ENCODE measurements at regions not wholly inside any gene's neighbourhood (a gene's known extent, or its start where the extent isn't known, plus 50 kb on each side); places are given as distances from the start of the nearest gene placed in this dataset.

DNA sequence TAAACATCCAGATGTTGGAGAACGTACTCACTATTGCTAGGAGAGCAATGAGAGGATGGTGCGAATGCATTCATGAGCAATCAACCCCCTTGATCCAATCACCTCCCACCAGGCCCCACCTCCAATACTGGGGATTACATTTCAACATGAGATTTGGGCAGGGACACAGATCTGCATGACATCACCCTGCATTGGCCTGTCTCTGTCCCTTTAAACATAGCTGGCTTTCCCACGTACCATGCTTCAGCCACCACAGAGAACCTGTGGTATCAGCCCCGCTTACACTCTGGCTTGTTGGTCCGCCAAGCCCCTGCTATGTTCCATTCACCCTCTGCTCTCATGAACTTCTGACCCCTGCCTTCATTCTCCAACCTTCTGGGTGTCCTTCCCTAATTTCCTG, 157.5 kb upstream of the E2F8 start:
- Histone ChIP-seq H2AFZ (ENCODE audit: insufficient read depth, low read depth, low read length, poor library complexity, severe bottlenecking) (no peak overlapping the region), H3K79me2 (ENCODE audit: insufficient read depth, low read length) (no peaks in the 10 kb centered on the region), H3K9ac (ENCODE audit: insufficient read depth, low read length, poor library complexity, severe bottlenecking) (no peak overlapping the region), H3K4me1 (ENCODE audit: control insufficient read depth in 1 of 2, insufficient read depth in 2 of 2, low read length in 2 of 2) (no peaks in the 10 kb centered on the region), H3K27ac (ENCODE audit: low read depth in 1 of 2, low read length in 2 of 2) (no peak overlapping the region), H4K20me1 (ENCODE audit: insufficient read depth, low read length) (no peaks in the 10 kb centered on the region), H3K27me3 (ENCODE audit: control insufficient read depth in 2 of 2, insufficient read depth in 2 of 2, low read length in 2 of 2) (no peaks in the 10 kb centered on the region), H3K36me3 (replicated peaks in 1 of 2; ENCODE audit: control insufficient read depth in 1 of 2, insufficient read depth in 2 of 2, low read length in 2 of 2) (no peaks in the 10 kb centered on the region), H3K9me3 (replicated peaks in 1 of 2; ENCODE audit: control insufficient read depth in 1 of 2, insufficient read depth in 1 of 2, low read length in 2 of 2) (no peaks in the 10 kb centered on the region), H3K4me2 (replicated peaks; ENCODE audit: extremely low read depth, low read length, poor library complexity, severe bottlenecking) (no peak overlapping the region), H3K4me3 (replicated peaks in 1 of 3; ENCODE audit: low read depth in 2 of 3, low read length in 3 of 3) (no peak overlapping the region)
- Mint-ChIP-seq H3K4me1 (no peaks in the 10 kb centered on the region), H3K9me3 (no peaks in the 10 kb centered on the region), H3K27me3 (ENCODE audit: low read depth in 3 of 3) (peaks cover 0 to 2% (median 0%) of the 10 kb centered on the region in 3 donors), H3K36me3 (no peaks in the 10 kb centered on the region), H3K4me3 (no peak overlapping the region), H3K27ac (no peak overlapping the region)
- intact Hi-C loops (cut with micrococcal nuclease): no loop called here
- 98% methylated on average over 4 of the region's 5 CpGs for WGBS (ENCODE audit: insufficient coverage)
- no peak for DNase-seq
- TF ChIP-seq, protein P1, sequence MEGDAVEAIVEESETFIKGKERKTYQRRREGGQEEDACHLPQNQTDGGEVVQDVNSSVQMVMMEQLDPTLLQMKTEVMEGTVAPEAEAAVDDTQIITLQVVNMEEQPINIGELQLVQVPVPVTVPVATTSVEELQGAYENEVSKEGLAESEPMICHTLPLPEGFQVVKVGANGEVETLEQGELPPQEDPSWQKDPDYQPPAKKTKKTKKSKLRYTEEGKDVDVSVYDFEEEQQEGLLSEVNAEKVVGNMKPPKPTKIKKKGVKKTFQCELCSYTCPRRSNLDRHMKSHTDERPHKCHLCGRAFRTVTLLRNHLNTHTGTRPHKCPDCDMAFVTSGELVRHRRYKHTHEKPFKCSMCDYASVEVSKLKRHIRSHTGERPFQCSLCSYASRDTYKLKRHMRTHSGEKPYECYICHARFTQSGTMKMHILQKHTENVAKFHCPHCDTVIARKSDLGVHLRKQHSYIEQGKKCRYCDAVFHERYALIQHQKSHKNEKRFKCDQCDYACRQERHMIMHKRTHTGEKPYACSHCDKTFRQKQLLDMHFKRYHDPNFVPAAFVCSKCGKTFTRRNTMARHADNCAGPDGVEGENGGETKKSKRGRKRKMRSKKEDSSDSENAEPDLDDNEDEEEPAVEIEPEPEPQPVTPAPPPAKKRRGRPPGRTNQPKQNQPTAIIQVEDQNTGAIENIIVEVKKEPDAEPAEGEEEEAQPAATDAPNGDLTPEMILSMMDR (IDR thresholded peaks at IDR 0.05): no peak

DNA sequence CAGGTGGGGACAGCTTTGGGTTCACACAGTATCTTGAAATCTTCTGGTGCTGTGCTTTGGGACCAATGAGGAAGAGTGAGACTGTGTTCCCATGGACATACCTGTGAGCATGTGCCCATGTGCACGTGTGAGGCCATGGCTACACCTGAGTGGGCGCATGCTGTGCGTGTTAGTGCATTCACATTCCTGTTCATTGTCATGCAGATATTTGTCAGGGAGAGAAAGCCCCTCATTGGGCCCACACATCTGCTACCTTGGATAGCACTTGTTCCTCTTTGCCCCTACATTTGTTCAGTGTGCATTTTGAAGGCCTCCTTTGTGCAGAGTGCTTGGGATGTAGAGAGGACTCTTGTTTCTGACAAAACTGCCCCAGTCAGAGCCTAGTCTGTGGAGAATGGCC, 154.3 kb upstream of the E2F8 start:
- TF ChIP-seq, protein P1 (IDR thresholded peaks at IDR 0.05): no peak
- H3K9ac ChIP-seq (ENCODE audit: insufficient read depth, low read length, poor library complexity, severe bottlenecking): no peak overlapping the region
- H3K4me1 ChIP-seq (ENCODE audit: control insufficient read depth in 1 of 2, insufficient read depth in 2 of 2, low read length in 2 of 2): no peaks in the 10 kb centered on the region
- no peak overlapping the region for H3K4me2 ChIP-seq (replicated peaks; ENCODE audit: extremely low read depth, low read length, poor library complexity, severe bottlenecking)
- WGBS (ENCODE audit: insufficient coverage): 64% methylated on average over 3 of the region's 3 CpGs
- H3K27ac ChIP-seq (ENCODE audit: low read depth in 1 of 2, low read length in 2 of 2): no peak overlapping the region
- no peaks in the 10 kb centered on the region for H3K36me3 ChIP-seq (replicated peaks in 1 of 2; ENCODE audit: control insufficient read depth in 1 of 2, insufficient read depth in 2 of 2, low read length in 2 of 2)
- no peaks in the 10 kb centered on the region for H3K9me3 ChIP-seq (replicated peaks in 1 of 2; ENCODE audit: control insufficient read depth in 1 of 2, insufficient read depth in 1 of 2, low read length in 2 of 2)
- H3K4me3 Mint-ChIP-seq: no peak overlapping the region
- no peak overlapping the region for H3K4me3 ChIP-seq (replicated peaks in 1 of 3; ENCODE audit: low read depth in 2 of 3, low read length in 3 of 3)
- H3K27me3 Mint-ChIP-seq (ENCODE audit: low read depth in 3 of 3): peaks cover 0 to 2% (median 2%) of the 10 kb centered on the region in 3 donors
- H3K27ac Mint-ChIP-seq: no peak overlapping the region
- no peaks in the 10 kb centered on the region for H3K79me2 ChIP-seq (ENCODE audit: insufficient read depth, low read length)
- H4K20me1 ChIP-seq (ENCODE audit: insufficient read depth, low read length): no peaks in the 10 kb centered on the region
- H3K4me1 Mint-ChIP-seq: no peaks in the 10 kb centered on the region
- H3K36me3 Mint-ChIP-seq: no peaks in the 10 kb centered on the region
- no peak overlapping the region for H2AFZ ChIP-seq (ENCODE audit: insufficient read depth, low read depth, low read length, poor library complexity, severe bottlenecking)
- no peaks in the 10 kb centered on the region for H3K27me3 ChIP-seq (ENCODE audit: control insufficient read depth in 2 of 2, insufficient read depth in 2 of 2, low read length in 2 of 2)
- intact Hi-C loops (cut with micrococcal nuclease): no loop called here
- DNase-seq: no peak
- H3K9me3 Mint-ChIP-seq: peaks cover 0 to 2% (median 0%) of the 10 kb centered on the region in 7 donors
